ENCODE measurements at regions not wholly inside any gene's neighbourhood (a gene's known extent, or its start where the extent isn't known, plus 50 kb on each side); places are given as distances from the start of the nearest gene placed in this dataset.

GRCh38 chr7:131019351-131019750 is 285.3 kb upstream of the KLF14 start:
- Histone ChIP-seq H3K27me3 (ENCODE audit: control insufficient read depth, insufficient read depth, low read length) (no peaks in the 10 kb centered on the region), H3K36me3 (ENCODE audit: control insufficient read depth, insufficient read depth, low read length) (no peaks in the 10 kb centered on the region), H3K9ac (ENCODE audit: low read depth, low read length) (no peak overlapping the region), H3K9me3 (ENCODE audit: control insufficient read depth, insufficient read depth, low read length) (no peaks in the 10 kb centered on the region), H3K4me3 (ENCODE audit: low read depth, low read length) (no peak overlapping the region), H3K4me1 (ENCODE audit: control insufficient read depth, insufficient read depth, low read length) (no peaks in the 10 kb centered on the region)

GRCh38 chr7:131020759-131021261 is 286.8 kb upstream of the KLF14 start:
- Histone ChIP-seq H3K4me3 (ENCODE audit: low read depth, low read length) (no peak overlapping the region), H3K9me3 (ENCODE audit: control insufficient read depth, insufficient read depth, low read length) (no peaks in the 10 kb centered on the region), H3K27me3 (ENCODE audit: control insufficient read depth, insufficient read depth, low read length) (no peaks in the 10 kb centered on the region), H3K4me1 (ENCODE audit: control insufficient read depth, insufficient read depth, low read length) (no peaks in the 10 kb centered on the region), H3K9ac (ENCODE audit: low read depth, low read length) (no peak overlapping the region), H3K36me3 (ENCODE audit: control insufficient read depth, insufficient read depth, low read length) (no peaks in the 10 kb centered on the region)

- no peak overlapping the region for H3K9ac ChIP-seq (ENCODE audit: low read depth, low read length)
- H3K27me3 ChIP-seq (ENCODE audit: control insufficient read depth, insufficient read depth, low read length) = no peaks in the 10 kb centered on the region
- H3K9me3 ChIP-seq (ENCODE audit: control insufficient read depth, insufficient read depth, low read length) = no peaks in the 10 kb centered on the region
- H3K4me1 ChIP-seq (ENCODE audit: control insufficient read depth, insufficient read depth, low read length) = no peaks in the 10 kb centered on the region
- no peaks in the 10 kb centered on the region for H3K36me3 ChIP-seq (ENCODE audit: control insufficient read depth, insufficient read depth, low read length)
- H3K4me3 ChIP-seq (ENCODE audit: low read depth, low read length) = no peak overlapping the region
Measured at GRCh38 chr7:131021460-131021859, 287.5 kb upstream of the KLF14 start.

- Histone ChIP-seq H3K4me1 (ENCODE audit: control insufficient read depth, insufficient read depth, low read length) (no peaks in the 10 kb centered on the region), H3K36me3 (ENCODE audit: control insufficient read depth, insufficient read depth, low read length) (no peaks in the 10 kb centered on the region), H3K9ac (ENCODE audit: low read depth, low read length) (no peak overlapping the region), H3K4me3 (ENCODE audit: low read depth, low read length) (no peak overlapping the region), H3K27me3 (ENCODE audit: control insufficient read depth, insufficient read depth, low read length) (no peaks in the 10 kb centered on the region), H3K9me3 (ENCODE audit: control insufficient read depth, insufficient read depth, low read length) (no peaks in the 10 kb centered on the region)
Measured at GRCh38 chr7:131021902-131022301, 287.9 kb upstream of the KLF14 start.

GRCh38 chr7:131026297-131027000 is 292.4 kb upstream of the KLF14 start:
- no peaks in the 10 kb centered on the region for H3K36me3 ChIP-seq (ENCODE audit: control insufficient read depth, insufficient read depth, low read length)
- H3K4me3 ChIP-seq (ENCODE audit: low read depth, low read length) = no peak overlapping the region
- H3K4me1 ChIP-seq (ENCODE audit: control insufficient read depth, insufficient read depth, low read length) = no peaks in the 10 kb centered on the region
- no peaks in the 10 kb centered on the region for H3K27me3 ChIP-seq (ENCODE audit: control insufficient read depth, insufficient read depth, low read length)
- no peaks in the 10 kb centered on the region for H3K9me3 ChIP-seq (ENCODE audit: control insufficient read depth, insufficient read depth, low read length)
- H3K9ac ChIP-seq (ENCODE audit: low read depth, low read length) = no peak overlapping the region

GRCh38 chr7:131027287-131027773 is 293.3 kb upstream of the KLF14 start:
- Histone ChIP-seq H3K27me3 (ENCODE audit: control insufficient read depth, insufficient read depth, low read length) (no peaks in the 10 kb centered on the region), H3K4me3 (ENCODE audit: low read depth, low read length) (no peak overlapping the region), H3K9me3 (ENCODE audit: control insufficient read depth, insufficient read depth, low read length) (no peaks in the 10 kb centered on the region), H3K9ac (ENCODE audit: low read depth, low read length) (no peak overlapping the region), H3K4me1 (ENCODE audit: control insufficient read depth, insufficient read depth, low read length) (no peaks in the 10 kb centered on the region), H3K36me3 (ENCODE audit: control insufficient read depth, insufficient read depth, low read length) (no peaks in the 10 kb centered on the region)

- H3K4me3 ChIP-seq (ENCODE audit: low read depth, low read length) = no peak overlapping the region
- no peaks in the 10 kb centered on the region for H3K27me3 ChIP-seq (ENCODE audit: control insufficient read depth, insufficient read depth, low read length)
- H3K4me1 ChIP-seq (ENCODE audit: control insufficient read depth, insufficient read depth, low read length) = no peaks in the 10 kb centered on the region
- no peaks in the 10 kb centered on the region for H3K9me3 ChIP-seq (ENCODE audit: control insufficient read depth, insufficient read depth, low read length)
- no peaks in the 10 kb centered on the region for H3K36me3 ChIP-seq (ENCODE audit: control insufficient read depth, insufficient read depth, low read length)
- H3K9ac ChIP-seq (ENCODE audit: low read depth, low read length) = no peak overlapping the region
Measured at GRCh38 chr7:131028295-131028694, 294.3 kb upstream of the KLF14 start.

GRCh38 chr7:131029002-131029401 is 295.0 kb upstream of the KLF14 start:
- Histone ChIP-seq H3K9ac (ENCODE audit: low read depth, low read length) (no peak overlapping the region), H3K36me3 (ENCODE audit: control insufficient read depth, insufficient read depth, low read length) (no peaks in the 10 kb centered on the region), H3K27me3 (ENCODE audit: control insufficient read depth, insufficient read depth, low read length) (no peaks in the 10 kb centered on the region), H3K4me3 (ENCODE audit: low read depth, low read length) (no peak overlapping the region), H3K4me1 (ENCODE audit: control insufficient read depth, insufficient read depth, low read length) (no peaks in the 10 kb centered on the region), H3K9me3 (ENCODE audit: control insufficient read depth, insufficient read depth, low read length) (no peaks in the 10 kb centered on the region)

GRCh38 chr7:131031099-131031868 is 296.4 kb upstream of the MKLN1 start:
- Histone ChIP-seq H3K36me3 (ENCODE audit: control insufficient read depth, insufficient read depth, low read length) (no peaks in the 10 kb centered on the region), H3K4me1 (ENCODE audit: control insufficient read depth, insufficient read depth, low read length) (no peaks in the 10 kb centered on the region), H3K9ac (ENCODE audit: low read depth, low read length) (no peak overlapping the region), H3K4me3 (ENCODE audit: low read depth, low read length) (no peak overlapping the region), H3K27me3 (ENCODE audit: control insufficient read depth, insufficient read depth, low read length) (no peaks in the 10 kb centered on the region), H3K9me3 (ENCODE audit: control insufficient read depth, insufficient read depth, low read length) (no peaks in the 10 kb centered on the region)

GRCh38 chr7:131032786-131033185 is 294.9 kb upstream of the MKLN1 start:
- no peaks in the 10 kb centered on the region for H3K36me3 ChIP-seq (ENCODE audit: control insufficient read depth, insufficient read depth, low read length)
- H3K9me3 ChIP-seq (ENCODE audit: control insufficient read depth, insufficient read depth, low read length) = no peaks in the 10 kb centered on the region
- H3K9ac ChIP-seq (ENCODE audit: low read depth, low read length) = no peak overlapping the region
- H3K4me3 ChIP-seq (ENCODE audit: low read depth, low read length) = no peak overlapping the region
- H3K27me3 ChIP-seq (ENCODE audit: control insufficient read depth, insufficient read depth, low read length) = no peaks in the 10 kb centered on the region
- H3K4me1 ChIP-seq (ENCODE audit: control insufficient read depth, insufficient read depth, low read length) = no peaks in the 10 kb centered on the region

- Histone ChIP-seq H3K9me3 (ENCODE audit: control insufficient read depth, insufficient read depth, low read length) (no peaks in the 10 kb centered on the region), H3K4me1 (ENCODE audit: control insufficient read depth, insufficient read depth, low read length) (no peaks in the 10 kb centered on the region), H3K36me3 (ENCODE audit: control insufficient read depth, insufficient read depth, low read length) (no peaks in the 10 kb centered on the region), H3K4me3 (ENCODE audit: low read depth, low read length) (no peak overlapping the region), H3K9ac (ENCODE audit: low read depth, low read length) (no peak overlapping the region), H3K27me3 (ENCODE audit: control insufficient read depth, insufficient read depth, low read length) (no peaks in the 10 kb centered on the region)
Measured at GRCh38 chr7:131034166-131034881, 293.4 kb upstream of the MKLN1 start.

Data from iPS-15b (cell line).